ENCODE measurements at regions not wholly inside any gene's neighbourhood (a gene's known extent, or its start where the extent isn't known, plus 50 kb on each side); places are given as distances from the start of the nearest gene placed in this dataset.

GRCh38 chr5:88474574-88474973 lies 205.9 kb upstream of the TMEM161B start:
- H3K4me3 ChIP-seq (ENCODE audit: low read depth, low read length): no peak overlapping the region
- H3K4me1 ChIP-seq: no peaks in the 10 kb centered on the region
- H3K36me3 ChIP-seq (ENCODE audit: control insufficient read depth, insufficient read depth, low read length): no peaks in the 10 kb centered on the region
- H3K79me2 ChIP-seq: no peaks in the 10 kb centered on the region
- H3K9me3 ChIP-seq (ENCODE audit: control insufficient read depth, low read length): no peaks in the 10 kb centered on the region
- H2AFZ ChIP-seq: no peak overlapping the region
- TF ChIP-seq CTCF (IDR thresholded peaks at IDR 0.05): no peak
- H3K27me3 ChIP-seq (ENCODE audit: control insufficient read depth, insufficient read depth, low read length): no peaks in the 10 kb centered on the region
- H3K9ac ChIP-seq: no peak overlapping the region
- no peak overlapping the region for H3K4me2 ChIP-seq (ENCODE audit: low read length)
- no peak overlapping the region for H3K27ac ChIP-seq

- no peak overlapping the region for H3K27ac ChIP-seq
- H3K4me3 ChIP-seq (ENCODE audit: low read depth, low read length): no peak overlapping the region
- H3K4me1 ChIP-seq: no peaks in the 10 kb centered on the region
- no peak overlapping the region for H2AFZ ChIP-seq
- TF ChIP-seq CTCF (IDR thresholded peaks at IDR 0.05): no peak
- H3K4me2 ChIP-seq (ENCODE audit: low read length): no peak overlapping the region
- no peaks in the 10 kb centered on the region for H3K36me3 ChIP-seq (ENCODE audit: control insufficient read depth, insufficient read depth, low read length)
- H3K9ac ChIP-seq: no peak overlapping the region
- H3K79me2 ChIP-seq: no peaks in the 10 kb centered on the region
- no peaks in the 10 kb centered on the region for H3K27me3 ChIP-seq (ENCODE audit: control insufficient read depth, insufficient read depth, low read length)
- H3K9me3 ChIP-seq (ENCODE audit: control insufficient read depth, low read length): no peaks in the 10 kb centered on the region
These were observed 202.1 kb upstream of the TMEM161B start for GRCh38 chr5:88470745-88471144.

DNA sequence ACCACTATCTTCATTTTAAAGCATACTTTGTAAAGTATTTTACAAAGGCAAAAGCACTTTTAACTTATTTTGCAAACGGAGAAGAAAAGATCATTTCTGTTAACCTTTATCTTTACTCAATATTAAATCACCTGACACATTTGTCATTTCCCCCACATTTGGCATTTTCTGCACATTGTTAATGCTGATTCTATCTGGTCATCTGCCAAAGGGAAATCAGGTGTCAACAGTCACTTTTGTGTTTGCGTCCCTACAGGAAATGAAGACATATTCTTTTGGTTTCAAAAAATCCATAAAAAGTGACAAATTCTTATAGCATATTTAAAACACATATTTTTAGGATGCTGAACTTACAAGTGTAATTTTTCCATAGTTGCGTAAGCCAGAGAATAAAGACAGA lies 191.3 kb upstream of the TMEM161B start:
- Histone ChIP-seq H3K4me2 (ENCODE audit: low read length) (no peak overlapping the region), H3K36me3 (ENCODE audit: control insufficient read depth, insufficient read depth, low read length) (no peaks in the 10 kb centered on the region), H3K27me3 (ENCODE audit: control insufficient read depth, insufficient read depth, low read length) (no peaks in the 10 kb centered on the region), H3K4me1 (no peaks in the 10 kb centered on the region), H3K4me3 (ENCODE audit: low read depth, low read length) (no peak overlapping the region), H3K9ac (no peak overlapping the region), H2AFZ (no peak overlapping the region), H3K79me2 (no peaks in the 10 kb centered on the region), H3K9me3 (ENCODE audit: control insufficient read depth, low read length) (no peaks in the 10 kb centered on the region), H3K27ac (no peak overlapping the region)
- TF ChIP-seq CTCF (IDR thresholded peaks at IDR 0.05): no peak

DNA sequence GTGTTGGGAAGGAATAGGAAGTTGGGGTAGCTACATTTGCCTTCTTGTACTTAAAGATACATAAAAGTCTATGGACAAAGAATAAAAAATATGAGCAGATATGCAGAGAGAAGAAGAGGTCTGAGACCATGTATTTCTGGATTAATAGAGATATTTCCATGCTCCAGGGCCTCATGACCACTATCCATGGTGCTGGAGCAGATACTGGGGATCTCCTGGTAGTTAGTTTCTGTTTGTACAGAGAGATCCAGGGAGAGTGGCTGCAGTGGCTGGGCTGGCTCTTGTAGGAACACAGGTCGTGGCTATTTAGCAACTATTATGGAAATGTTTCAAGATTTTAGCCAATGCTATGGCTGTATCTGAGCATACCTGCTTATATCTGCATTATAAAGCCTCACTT lies 184.2 kb upstream of the TMEM161B start:
- no peaks in the 10 kb centered on the region for H3K79me2 ChIP-seq
- H3K4me1 ChIP-seq: no peaks in the 10 kb centered on the region
- no peak overlapping the region for H2AFZ ChIP-seq
- H3K4me3 ChIP-seq (ENCODE audit: low read depth, low read length): no peak overlapping the region
- H3K36me3 ChIP-seq (ENCODE audit: control insufficient read depth, insufficient read depth, low read length): no peaks in the 10 kb centered on the region
- no peaks in the 10 kb centered on the region for H3K27me3 ChIP-seq (ENCODE audit: control insufficient read depth, insufficient read depth, low read length)
- no peak for TF ChIP-seq CTCF (IDR thresholded peaks at IDR 0.05)
- H3K27ac ChIP-seq: no peak overlapping the region
- H3K9ac ChIP-seq: no peak overlapping the region
- H3K4me2 ChIP-seq (ENCODE audit: low read length): no peak overlapping the region
- no peaks in the 10 kb centered on the region for H3K9me3 ChIP-seq (ENCODE audit: control insufficient read depth, low read length)

DNA sequence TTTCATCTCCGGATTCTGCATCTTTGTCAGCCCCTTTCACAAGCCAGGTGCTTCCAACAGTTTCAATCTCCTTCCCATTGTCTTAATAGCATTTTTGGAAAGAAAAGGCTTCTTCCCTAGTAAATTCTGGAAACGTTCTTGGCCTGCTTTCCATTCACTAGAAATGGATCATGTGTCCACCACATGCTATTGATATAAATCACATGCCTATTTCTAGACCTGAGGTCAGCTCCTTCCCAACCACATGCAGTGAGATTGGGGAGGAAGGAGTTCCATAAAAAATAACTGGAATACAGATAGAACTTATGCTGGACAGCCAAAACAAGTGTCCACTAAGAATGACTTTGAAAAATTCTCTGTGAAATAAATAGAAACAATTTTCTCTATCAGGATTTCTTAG lies 181.6 kb upstream of the TMEM161B start:
- no peak for TF ChIP-seq CTCF (IDR thresholded peaks at IDR 0.05)

More for the DNA sequence above, 181.6 kb upstream of the TMEM161B start:
- H3K36me3 ChIP-seq (ENCODE audit: control insufficient read depth, insufficient read depth, low read length): no peaks in the 10 kb centered on the region
- no peak overlapping the region for H3K27ac ChIP-seq
- no peak overlapping the region for H3K9ac ChIP-seq
- no peaks in the 10 kb centered on the region for H3K9me3 ChIP-seq (ENCODE audit: control insufficient read depth, low read length)
- no peak overlapping the region for H3K4me2 ChIP-seq (ENCODE audit: low read length)
- H3K27me3 ChIP-seq (ENCODE audit: control insufficient read depth, insufficient read depth, low read length): no peaks in the 10 kb centered on the region
- no peak overlapping the region for H2AFZ ChIP-seq
- H3K4me1 ChIP-seq: no peaks in the 10 kb centered on the region
- no peak overlapping the region for H3K4me3 ChIP-seq (ENCODE audit: low read depth, low read length)
- H3K79me2 ChIP-seq: no peaks in the 10 kb centered on the region

Measured in parathyroid adenoma (tissue), 2 donors.